ENCODE measurements at regions not wholly inside any gene's neighbourhood (a gene's known extent, or its start where the extent isn't known, plus 50 kb on each side); places are given as distances from the start of the nearest gene placed in this dataset.

GRCh38 chr5:170182491-170182890 lies 50.3 kb upstream of the C5orf58 start:
- no peak overlapping the region for H3K27ac ChIP-seq (ENCODE audit: low read length)
- H4K20me1 ChIP-seq (ENCODE audit: insufficient read depth, low read length) = no peaks in the 10 kb centered on the region
- peaks cover 48% of the 10 kb centered on the region for H3K4me1 ChIP-seq (ENCODE audit: low read length)
- H3K27me3 ChIP-seq (ENCODE audit: low read depth, low read length) = no peaks in the 10 kb centered on the region
- no peak overlapping the region; the same call in 1 of the 2 replicates for H3K9ac ChIP-seq (ENCODE audit: low read length)
- peak overlapping the region; percentile 38 for H3K4me2 ChIP-seq (ENCODE audit: low read length)
- no peak for TF ChIP-seq CTCF (IDR thresholded peaks at IDR 0.05; ENCODE audit: low read depth, low read length)
- no peak for TF ChIP-seq EZH2phosphoT487 (IDR thresholded peaks at IDR 0.05; ENCODE audit: low read depth)
- H3K4me3 ChIP-seq (ENCODE audit: low read length) = no peak overlapping the region
- no peak overlapping the region for H2AFZ ChIP-seq (ENCODE audit: low read depth, low read length)
- H3K79me2 ChIP-seq (ENCODE audit: low read length) = no peaks in the 10 kb centered on the region
- no peaks in the 10 kb centered on the region for H3K36me3 ChIP-seq (replicated peaks; ENCODE audit: low read depth, low read length)
- no peaks in the 10 kb centered on the region for H3K9me3 ChIP-seq (ENCODE audit: insufficient read depth, low read length)
